ENCODE measurements at regions not wholly inside any gene's neighbourhood (a gene's known extent, or its start where the extent isn't known, plus 50 kb on each side); places are given as distances from the start of the nearest gene placed in this dataset.

GRCh38 chr19:30256496-30256850 is 115.7 kb upstream of the ZNF536 start:
- no peaks in the 10 kb centered on the region for H3K4me1 ChIP-seq
- FAIRE-seq (no peak), DNase-seq (ENCODE audit: low read depth in 1 of 2, low spot score in 1 of 2) (no peak), ATAC-seq (no peak)
- no peak overlapping the region for H3K4me2 ChIP-seq
- POLR2A ChIA-PET = no interaction called here
- no peak overlapping the region for H3K27ac ChIP-seq
- no peak for TF ChIP-seq FOXS1 (CRISPR knock-in tag; IDR thresholded peaks at IDR 0.05)
- TF ChIP-seq ZNF302 (CRISPR knock-in tag; IDR thresholded peaks at IDR 0.05) = no peak
- no peak for TF ChIP-seq MAZ (IDR thresholded peaks at IDR 0.05; ENCODE audit: borderline replicate concordance, low read depth, low read length)
- no peak for TF ChIP-seq POLR2A (IDR thresholded peaks at IDR 0.05; ENCODE audit: low read length)
- no peak for TF ChIP-seq HOXB13 (CRISPR knock-in tag; IDR thresholded peaks at IDR 0.05; ENCODE audit: low read depth)
- no peak for TF ChIP-seq GATA3 (IDR thresholded peaks at IDR 0.05; ENCODE audit: borderline replicate concordance)
- no peak for TF ChIP-seq EP300 (IDR thresholded peaks at IDR 0.05)
- no peak for TF ChIP-seq HOXB5 (CRISPR knock-in tag; IDR thresholded peaks at IDR 0.05)
- no peak for TF ChIP-seq NFE2L2 (conservative IDR thresholded peaks at IDR 0.05; ENCODE audit: low read length)
- TF ChIP-seq, protein P1, sequence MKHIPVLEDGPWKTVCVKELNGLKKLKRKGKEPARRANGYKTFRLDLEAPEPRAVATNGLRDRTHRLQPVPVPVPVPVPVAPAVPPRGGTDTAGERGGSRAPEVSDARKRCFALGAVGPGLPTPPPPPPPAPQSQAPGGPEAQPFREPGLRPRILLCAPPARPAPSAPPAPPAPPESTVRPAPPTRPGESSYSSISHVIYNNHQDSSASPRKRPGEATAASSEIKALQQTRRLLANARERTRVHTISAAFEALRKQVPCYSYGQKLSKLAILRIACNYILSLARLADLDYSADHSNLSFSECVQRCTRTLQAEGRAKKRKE (CRISPR knock-in tag; IDR thresholded peaks at IDR 0.05; ENCODE audit: low read depth) = no peak
- TF ChIP-seq REST (IDR thresholded peaks at IDR 0.05) = no peak
- TF ChIP-seq ZC3H11A (IDR thresholded peaks at IDR 0.05) = no peak
- no peak for TF ChIP-seq EHF (CRISPR knock-in tag; IDR thresholded peaks at IDR 0.05)
- no peak for TF ChIP-seq RAD21 (conservative IDR thresholded peaks at IDR 0.05 in 1 of 2, IDR thresholded peaks at IDR 0.05 in 1 of 2)
- no peak for TF ChIP-seq JUNB (IDR thresholded peaks at IDR 0.05)
- TF ChIP-seq, protein P2, sequence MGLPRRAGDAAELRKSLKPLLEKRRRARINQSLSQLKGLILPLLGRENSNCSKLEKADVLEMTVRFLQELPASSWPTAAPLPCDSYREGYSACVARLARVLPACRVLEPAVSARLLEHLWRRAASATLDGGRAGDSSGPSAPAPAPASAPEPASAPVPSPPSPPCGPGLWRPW (IDR thresholded peaks at IDR 0.05) = no peak
- no peak for TF ChIP-seq BCL3 (IDR thresholded peaks at IDR 0.05)
- TF ChIP-seq SMC3 (IDR thresholded peaks at IDR 0.05) = no peak
- 4% methylated on average over 7 of the region's 7 CpGs for WGBS (ENCODE audit: missing lambda C conversion rate)
- H3K4me3 ChIP-seq = no peak overlapping the region
- CTCF ChIA-PET = no interaction called here
- H3K9me3 ChIP-seq = no peaks in the 10 kb centered on the region; the same call in 1 of the 3 replicates

DNA sequence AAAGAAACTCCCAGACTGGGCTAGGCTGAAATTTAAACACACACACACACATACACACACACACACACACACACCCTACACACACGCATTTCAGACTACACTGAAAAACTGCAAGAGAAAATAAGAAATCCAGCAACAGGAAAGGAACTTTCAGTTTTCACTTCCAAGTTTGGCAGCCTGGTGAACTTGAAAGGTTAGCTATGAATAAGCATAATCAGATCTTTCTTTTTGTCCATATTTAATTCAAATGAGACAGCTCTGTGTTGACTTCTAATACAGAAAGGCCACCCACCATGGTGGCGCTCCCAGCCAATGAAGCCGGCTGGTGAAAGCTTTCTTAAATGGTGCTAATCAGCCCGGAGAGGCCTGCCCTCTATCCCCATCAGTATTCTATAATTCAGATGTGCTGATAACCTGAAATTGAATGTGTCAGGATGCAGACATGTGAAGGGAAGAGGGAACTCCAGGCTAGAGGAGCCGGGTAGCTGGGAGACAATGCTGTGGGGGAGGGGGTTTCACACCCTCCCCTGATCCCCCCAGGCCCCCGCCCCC is 108.3 kb upstream of the ZNF536 start:
- H3K9me3 ChIP-seq = no peaks in the 10 kb centered on the region; the same call in 2 of the 3 replicates
- CTCF ChIA-PET = interaction anchor here (0.7 to 1.7 kb wide), 5 partner anchors 11 to 394 kb away, joined by 3 to 7 read pairs (median 3); no protein-coding TSS in a partner anchor
- WGBS (ENCODE audit: missing lambda C conversion rate) = 21% methylated on average over 6 of the region's 6 CpGs
- no peak for TF ChIP-seq HEYL (CRISPR knock-in tag; IDR thresholded peaks at IDR 0.05)
- TF ChIP-seq MYC (IDR thresholded peaks at IDR 0.05; ENCODE audit: borderline replicate concordance, low read length) = no peak
- TF ChIP-seq RNF2 (IDR thresholded peaks at IDR 0.05; ENCODE audit: borderline replicate concordance, low read depth) = no peak
- no peak for TF ChIP-seq ZNF302 (CRISPR knock-in tag; IDR thresholded peaks at IDR 0.05)
- no peak for TF ChIP-seq FOSL2 (IDR thresholded peaks at IDR 0.05)
- no peak for TF ChIP-seq FOSL2 (CRISPR knock-in tag; IDR thresholded peaks at IDR 0.05)
- no peak for TF ChIP-seq JUNB (IDR thresholded peaks at IDR 0.05)
- no peak for TF ChIP-seq HMGXB4 (CRISPR knock-in tag; IDR thresholded peaks at IDR 0.05; ENCODE audit: borderline replicate concordance)
- no peak for TF ChIP-seq BHLHE40 (IDR thresholded peaks at IDR 0.05; ENCODE audit: low read depth, low read length)
- no peak for TF ChIP-seq RAD21 (conservative IDR thresholded peaks at IDR 0.05 in 1 of 2, IDR thresholded peaks at IDR 0.05 in 1 of 2)
- no peak for TF ChIP-seq CHD2 (IDR thresholded peaks at IDR 0.05; ENCODE audit: low read length, partially characterized antibody)
- no peak for TF ChIP-seq CBX8 (IDR thresholded peaks at IDR 0.05)
- TF ChIP-seq, protein P3, sequence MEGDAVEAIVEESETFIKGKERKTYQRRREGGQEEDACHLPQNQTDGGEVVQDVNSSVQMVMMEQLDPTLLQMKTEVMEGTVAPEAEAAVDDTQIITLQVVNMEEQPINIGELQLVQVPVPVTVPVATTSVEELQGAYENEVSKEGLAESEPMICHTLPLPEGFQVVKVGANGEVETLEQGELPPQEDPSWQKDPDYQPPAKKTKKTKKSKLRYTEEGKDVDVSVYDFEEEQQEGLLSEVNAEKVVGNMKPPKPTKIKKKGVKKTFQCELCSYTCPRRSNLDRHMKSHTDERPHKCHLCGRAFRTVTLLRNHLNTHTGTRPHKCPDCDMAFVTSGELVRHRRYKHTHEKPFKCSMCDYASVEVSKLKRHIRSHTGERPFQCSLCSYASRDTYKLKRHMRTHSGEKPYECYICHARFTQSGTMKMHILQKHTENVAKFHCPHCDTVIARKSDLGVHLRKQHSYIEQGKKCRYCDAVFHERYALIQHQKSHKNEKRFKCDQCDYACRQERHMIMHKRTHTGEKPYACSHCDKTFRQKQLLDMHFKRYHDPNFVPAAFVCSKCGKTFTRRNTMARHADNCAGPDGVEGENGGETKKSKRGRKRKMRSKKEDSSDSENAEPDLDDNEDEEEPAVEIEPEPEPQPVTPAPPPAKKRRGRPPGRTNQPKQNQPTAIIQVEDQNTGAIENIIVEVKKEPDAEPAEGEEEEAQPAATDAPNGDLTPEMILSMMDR (IDR thresholded peaks at IDR 0.05) = no peak
- TF ChIP-seq, protein P4, sequence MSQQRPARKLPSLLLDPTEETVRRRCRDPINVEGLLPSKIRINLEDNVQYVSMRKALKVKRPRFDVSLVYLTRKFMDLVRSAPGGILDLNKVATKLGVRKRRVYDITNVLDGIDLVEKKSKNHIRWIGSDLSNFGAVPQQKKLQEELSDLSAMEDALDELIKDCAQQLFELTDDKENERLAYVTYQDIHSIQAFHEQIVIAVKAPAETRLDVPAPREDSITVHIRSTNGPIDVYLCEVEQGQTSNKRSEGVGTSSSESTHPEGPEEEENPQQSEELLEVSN (IDR thresholded peaks at IDR 0.05; ENCODE audit: borderline replicate concordance, low read depth) = no peak

More for the DNA sequence above, 108.3 kb upstream of the ZNF536 start:
- Histone ChIP-seq H3K27ac (no peak overlapping the region), H3K4me2 (no peak overlapping the region), H3K4me3 (no peak overlapping the region), H3K4me1 (no peaks in the 10 kb centered on the region)
- POLR2A ChIA-PET = no interaction called here
- FAIRE-seq = no peak
- DNase-seq (ENCODE audit: low read depth in 1 of 2, low spot score in 1 of 2) = no peak
- ATAC-seq = no peak

Data from A549 (cell line).